DND-41 (cell line): ENCODE measurements at regions not wholly inside any gene's neighbourhood (a gene's known extent, or its start where the extent isn't known, plus 50 kb on each side); places are given as distances from the start of the nearest gene placed in this dataset.

Source experiments
- ATAC-seq: fragments of 200-7000 bp; cut with Tn5 transposase; 3 replicates; pipeline ENCODE4 v1.9.1; 2021; ENCODE audit warnings: low read depth; ENCODE audit not compliant: insufficient read depth
- DNase-seq: peaks from one replicate; pipeline ENCODE4 v3.0.0-alpha.2; 2020
- H2AFZ ChIP-seq: 2 replicates; pipeline ENCODE4 v1.6.0; 2012; ENCODE audit warnings: low read depth, low read length
- H3K27ac ChIP-seq: 2 replicates; pipeline ENCODE4 v1.5.1; 2012; ENCODE audit warnings: low read length, inconsistent platforms
- H3K27me3 ChIP-seq: fragments of 200-600 bp; sonication (generic); 2 replicates; pipeline ENCODE4 v1.6.0; 2012; ENCODE audit warnings: low read length, mild to moderate bottlenecking, inconsistent platforms; ENCODE audit not compliant: insufficient read depth, poor library complexity
- H3K36me3 ChIP-seq: 2 replicates; pipeline ENCODE4 v1.5.1; 2012; ENCODE audit warnings: low read length, inconsistent platforms; ENCODE audit not compliant: insufficient read depth
- H3K4me1 ChIP-seq: 2 replicates; pipeline ENCODE4 v1.5.1; 2012; ENCODE audit warnings: mild to moderate bottlenecking, low read length; ENCODE audit not compliant: insufficient read depth
- H3K4me2 ChIP-seq: 2 replicates; pipeline ENCODE4 v1.6.0; 2012; ENCODE audit warnings: mild to moderate bottlenecking, moderate library complexity, low read length, inconsistent platforms; ENCODE audit not compliant: insufficient read depth
- H3K4me3 ChIP-seq, 2 experiments: fragments of 200-600 bp in 1 of 2; shearing (Covaris generic) in 1 of 2; 2 replicates each; pipeline ENCODE4 v1.5.1; 2012 to 2016; ENCODE audit warnings: inconsistent platforms in 2 of 2, low read length in 2 of 2, mild to moderate bottlenecking in 2 of 2, low read depth in 1 of 2, moderate library complexity in 1 of 2
- H3K79me2 ChIP-seq: 2 replicates; pipeline ENCODE4 v1.6.0; 2012; ENCODE audit warnings: low read length, inconsistent platforms; ENCODE audit not compliant: insufficient read depth
- H3K9ac ChIP-seq: 2 replicates; pipeline ENCODE4 v1.6.0; 2012; ENCODE audit warnings: low read depth, mild to moderate bottlenecking, inconsistent platforms, low read length, moderate library complexity
- H3K9me3 ChIP-seq: 2 replicates; pipeline ENCODE4 v1.5.1; 2012; ENCODE audit warnings: low read length, moderate library complexity, mild to moderate bottlenecking, inconsistent platforms; ENCODE audit not compliant: insufficient read depth, severe bottlenecking
- H4K20me1 ChIP-seq: 2 replicates; pipeline ENCODE4 v1.6.0; 2012; ENCODE audit warnings: low read length; ENCODE audit not compliant: insufficient read depth
- EZH2 ChIP-seq: IDR thresholded peaks from 3 replicates; pipeline ENCODE4 v1.6.1; 2012; ENCODE audit warnings: borderline replicate concordance, low read depth, mild to moderate bottlenecking, moderate library complexity, low read length, inconsistent platforms; ENCODE audit not compliant: severe bottlenecking
- TF ChIP-seq, protein P1 (sequence below): IDR thresholded peaks from 2 replicates; pipeline ENCODE4 v1.5.1; 2012; ENCODE audit warnings: borderline replicate concordance, low read length, moderate library complexity, mild to moderate bottlenecking; ENCODE audit not compliant: poor library complexity, severe bottlenecking; ENCODE audit errors: extremely low read depth

DNA sequence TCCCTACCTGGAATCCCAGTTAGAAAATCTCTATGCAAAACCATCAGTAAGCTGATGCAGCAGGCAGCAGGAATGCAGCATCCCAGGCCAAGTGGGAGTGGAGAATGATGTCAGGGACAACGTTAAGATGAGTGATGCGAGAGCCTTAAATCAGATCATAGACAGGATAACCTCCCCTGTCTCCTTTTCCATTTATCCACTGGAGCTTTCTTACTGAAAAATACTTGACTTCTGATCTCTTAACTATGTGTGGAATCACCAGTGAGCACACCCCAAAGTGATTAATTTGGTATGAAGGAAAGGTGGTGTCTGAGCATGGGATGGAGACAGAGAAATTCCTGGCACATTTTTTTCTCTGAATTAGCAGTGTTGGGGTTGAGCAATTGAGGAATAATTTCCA lies 98.0 kb downstream of the RND3 start:
- no peaks in the 10 kb centered on the region; the same call in none of the 2 replicates for H3K4me1 ChIP-seq
- no peaks in the 10 kb centered on the region for H3K27me3 ChIP-seq
- H3K9me3 ChIP-seq, result peaks cover 18% of the 10 kb centered on the region
- no peaks in the 10 kb centered on the region for H3K79me2 ChIP-seq
- ATAC-seq (no peak), DNase-seq (no peak)
- no peak overlapping the region for H3K27ac ChIP-seq
- no peaks in the 10 kb centered on the region for H3K36me3 ChIP-seq
- no peak overlapping the region for H3K4me3 ChIP-seq
- TF ChIP-seq, protein P1, sequence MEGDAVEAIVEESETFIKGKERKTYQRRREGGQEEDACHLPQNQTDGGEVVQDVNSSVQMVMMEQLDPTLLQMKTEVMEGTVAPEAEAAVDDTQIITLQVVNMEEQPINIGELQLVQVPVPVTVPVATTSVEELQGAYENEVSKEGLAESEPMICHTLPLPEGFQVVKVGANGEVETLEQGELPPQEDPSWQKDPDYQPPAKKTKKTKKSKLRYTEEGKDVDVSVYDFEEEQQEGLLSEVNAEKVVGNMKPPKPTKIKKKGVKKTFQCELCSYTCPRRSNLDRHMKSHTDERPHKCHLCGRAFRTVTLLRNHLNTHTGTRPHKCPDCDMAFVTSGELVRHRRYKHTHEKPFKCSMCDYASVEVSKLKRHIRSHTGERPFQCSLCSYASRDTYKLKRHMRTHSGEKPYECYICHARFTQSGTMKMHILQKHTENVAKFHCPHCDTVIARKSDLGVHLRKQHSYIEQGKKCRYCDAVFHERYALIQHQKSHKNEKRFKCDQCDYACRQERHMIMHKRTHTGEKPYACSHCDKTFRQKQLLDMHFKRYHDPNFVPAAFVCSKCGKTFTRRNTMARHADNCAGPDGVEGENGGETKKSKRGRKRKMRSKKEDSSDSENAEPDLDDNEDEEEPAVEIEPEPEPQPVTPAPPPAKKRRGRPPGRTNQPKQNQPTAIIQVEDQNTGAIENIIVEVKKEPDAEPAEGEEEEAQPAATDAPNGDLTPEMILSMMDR, result no peak
- no peak for TF ChIP-seq EZH2
- H3K4me2 ChIP-seq, result no peak overlapping the region
- no peak overlapping the region for H3K9ac ChIP-seq
- H4K20me1 ChIP-seq, result no peaks in the 10 kb centered on the region
- no peak overlapping the region for H2AFZ ChIP-seq

DNA sequence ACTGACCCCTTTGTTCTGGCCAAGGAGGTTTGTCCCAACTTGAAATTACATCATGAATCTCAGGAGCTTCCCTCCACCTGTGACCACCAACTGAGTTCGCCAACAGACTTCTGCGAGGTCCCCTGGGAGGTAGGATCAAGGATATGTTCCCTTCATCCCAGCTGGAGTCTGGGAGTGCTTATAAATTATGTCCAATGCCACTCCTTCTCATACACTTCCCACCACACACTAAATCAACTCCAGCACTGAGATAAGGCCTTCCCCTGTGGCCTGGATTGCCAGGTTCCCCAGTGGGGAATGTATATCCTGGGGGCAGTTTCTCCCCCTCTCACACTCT lies 99.2 kb downstream of the RND3 start:
- H4K20me1 ChIP-seq, result no peaks in the 10 kb centered on the region
- DNase-seq (no peak), ATAC-seq (no peak)
- no peak overlapping the region for H2AFZ ChIP-seq
- H3K79me2 ChIP-seq, result no peaks in the 10 kb centered on the region
- TF ChIP-seq, protein P1, result no peak
- no peak for TF ChIP-seq EZH2
- H3K36me3 ChIP-seq, result no peaks in the 10 kb centered on the region
- no peaks in the 10 kb centered on the region for H3K27me3 ChIP-seq
- no peaks in the 10 kb centered on the region; the same call in none of the 2 replicates for H3K4me1 ChIP-seq
- H3K9me3 ChIP-seq, result peaks cover 19% of the 10 kb centered on the region
- H3K4me2 ChIP-seq, result no peak overlapping the region
- no peak overlapping the region for H3K27ac ChIP-seq
- no peak overlapping the region for H3K9ac ChIP-seq
- H3K4me3 ChIP-seq, result no peak overlapping the region

DNA sequence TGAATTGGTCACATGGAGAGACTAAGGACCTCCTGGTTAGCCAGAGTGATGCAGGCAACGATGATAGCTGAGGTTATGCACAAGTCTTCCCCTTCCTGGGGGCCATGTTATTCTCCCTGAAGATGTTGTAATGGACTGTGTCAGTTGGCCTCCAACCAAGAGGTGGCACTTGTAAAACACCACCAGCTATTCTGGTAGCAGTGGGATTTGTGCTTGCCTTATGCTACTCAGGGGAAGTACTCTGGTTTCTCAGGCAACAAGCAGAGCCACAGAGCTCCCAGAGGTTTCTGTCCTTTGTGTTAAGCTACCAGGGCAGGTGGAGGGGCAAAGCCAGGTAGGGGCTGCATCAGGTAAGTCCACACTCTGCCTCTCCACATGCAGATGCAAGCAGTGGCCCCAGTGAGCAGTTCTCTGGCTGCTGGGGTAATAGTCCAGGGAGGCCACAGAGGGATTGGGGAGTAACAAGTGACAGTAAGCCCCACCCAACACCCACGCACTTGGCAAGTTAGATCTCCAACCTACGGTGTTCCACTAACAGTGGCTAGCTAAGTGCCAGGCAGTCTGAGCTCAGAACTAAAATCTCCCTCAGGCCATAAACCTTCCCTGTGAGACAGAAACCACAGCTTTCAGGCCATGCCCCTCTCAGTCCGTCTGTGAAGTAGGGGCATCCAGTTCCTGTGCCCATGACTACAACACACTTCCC lies 99.7 kb downstream of the RND3 start:
- Histone ChIP-seq H3K36me3 (no peaks in the 10 kb centered on the region), H3K4me1 (no peaks in the 10 kb centered on the region; the same call in none of the 2 replicates), H4K20me1 (no peaks in the 10 kb centered on the region), H3K9ac (no peak overlapping the region), H3K4me3 (no peak overlapping the region), H3K27ac (no peak overlapping the region), H3K79me2 (no peaks in the 10 kb centered on the region), H3K27me3 (no peaks in the 10 kb centered on the region), H3K9me3 (peaks cover 19% of the 10 kb centered on the region), H3K4me2 (no peak overlapping the region), H2AFZ (no peak overlapping the region)
- ATAC-seq (no peak), DNase-seq (no peak)
- TF ChIP-seq EZH2, result no peak
- TF ChIP-seq, protein P1, result no peak

- no peaks in the 10 kb centered on the region for H3K36me3 ChIP-seq
- peaks cover 19% of the 10 kb centered on the region for H3K9me3 ChIP-seq
- DNase-seq (no peak), ATAC-seq (no peak)
- H3K4me2 ChIP-seq, result no peak overlapping the region
- TF ChIP-seq EZH2, result no peak
- TF ChIP-seq, protein P1, result no peak
- H3K4me3 ChIP-seq, result no peak overlapping the region
- H3K27ac ChIP-seq, result no peak overlapping the region
- H4K20me1 ChIP-seq, result no peaks in the 10 kb centered on the region
- no peaks in the 10 kb centered on the region for H3K4me1 ChIP-seq
- H2AFZ ChIP-seq, result no peak overlapping the region
- H3K27me3 ChIP-seq, result no peaks in the 10 kb centered on the region
- no peaks in the 10 kb centered on the region for H3K79me2 ChIP-seq
- no peak overlapping the region for H3K9ac ChIP-seq
These were observed 102.3 kb downstream of the RND3 start for GRCh38 chr2:150385211-150385610.
